ENCODE measurements at regions not wholly inside any gene's neighbourhood (a gene's known extent, or its start where the extent isn't known, plus 50 kb on each side); places are given as distances from the start of the nearest gene placed in this dataset.

DNA sequence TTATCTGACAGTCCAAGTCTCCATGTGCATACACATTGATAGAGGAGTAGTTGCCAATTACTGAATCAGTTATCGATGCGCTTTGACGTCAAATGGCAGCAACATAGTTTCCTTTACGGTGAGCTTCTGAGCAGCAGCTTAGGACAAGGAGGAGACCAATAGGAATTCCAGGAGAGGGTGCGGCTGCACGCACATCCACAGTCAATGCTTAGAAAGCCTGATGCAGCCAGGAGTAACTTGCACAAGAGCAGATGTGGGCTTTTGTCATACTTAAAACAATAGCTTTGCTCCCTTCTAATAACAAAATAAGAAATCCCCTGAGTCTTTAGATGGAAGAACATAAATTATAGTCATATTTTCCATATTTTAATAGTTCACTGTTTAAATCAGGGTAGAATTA is 442.1 kb downstream of the BCKDHB start:
- TF ChIP-seq CTCF (conservative IDR thresholded peaks at IDR 0.05; ENCODE audit: low read depth in 2 of 2) (no peak), POLR2AphosphoS5 (IDR thresholded peaks at IDR 0.05; ENCODE audit: low read depth) (no peak), EZH2phosphoT487 (IDR thresholded peaks at IDR 0.05; ENCODE audit: unreplicated experiment) (no peak), EZH2 (IDR thresholded peaks at IDR 0.05; ENCODE audit: low read depth, unreplicated experiment) (no peak), ZNF114 (CRISPR knock-in tag; IDR thresholded peaks at IDR 0.05) (no peak), ZNF331 (CRISPR knock-in tag; IDR thresholded peaks at IDR 0.05; ENCODE audit: low read depth) (no peak)

All from GM23338 (cell line).